ENCODE measurements at regions not wholly inside any gene's neighbourhood (a gene's known extent, or its start where the extent isn't known, plus 50 kb on each side); places are given as distances from the start of the nearest gene placed in this dataset.

GRCh38 chr12:5371631-5372030, 60.3 kb upstream of the NTF3 start:
- TF ChIP-seq CTCF (IDR thresholded peaks at IDR 0.05) (no peak), POLR2A (IDR thresholded peaks at IDR 0.05) (no peak), POLR2AphosphoS5 (IDR thresholded peaks at IDR 0.05) (no peak)
- Histone ChIP-seq H3K36me3 (no peaks in the 10 kb centered on the region), H3K27me3 (replicated peaks; ENCODE audit: insufficient read depth) (no peaks in the 10 kb centered on the region), H3K4me3 (no peak overlapping the region), H3K27ac (no peak overlapping the region), H3K9me3 (no peaks in the 10 kb centered on the region), H3K4me1 (replicated peaks) (no peaks in the 10 kb centered on the region)
- no peak for DNase-seq (ENCODE audit: low spot score)
- intact Hi-C loops (cut with DNase I) = no loop called here
- 79% methylated on average over 3 of the region's 3 CpGs for WGBS

- H3K36me3 ChIP-seq = no peaks in the 10 kb centered on the region
- no peak for TF ChIP-seq CTCF (IDR thresholded peaks at IDR 0.05)
- TF ChIP-seq POLR2AphosphoS5 (IDR thresholded peaks at IDR 0.05) = no peak
- TF ChIP-seq POLR2A (IDR thresholded peaks at IDR 0.05) = no peak
- 100% methylated on average over 1 of the region's 1 CpG for WGBS
- intact Hi-C loops (cut with DNase I) = no loop called here
- no peak for DNase-seq (ENCODE audit: low spot score)
- no peak overlapping the region for H3K4me3 ChIP-seq
- H3K9me3 ChIP-seq = no peaks in the 10 kb centered on the region
- H3K4me1 ChIP-seq (replicated peaks) = no peaks in the 10 kb centered on the region
- no peak overlapping the region for H3K27ac ChIP-seq
- H3K27me3 ChIP-seq (replicated peaks; ENCODE audit: insufficient read depth) = no peaks in the 10 kb centered on the region
Observed at GRCh38 chr12:5374713-5375112, 57.2 kb upstream of the NTF3 start.

- no peaks in the 10 kb centered on the region for H3K27me3 ChIP-seq (replicated peaks; ENCODE audit: insufficient read depth)
- H3K4me3 ChIP-seq = no peak overlapping the region
- no peaks in the 10 kb centered on the region for H3K9me3 ChIP-seq
- DNase-seq (ENCODE audit: low spot score) = no peak
- TF ChIP-seq POLR2A (IDR thresholded peaks at IDR 0.05) (no peak), POLR2AphosphoS5 (IDR thresholded peaks at IDR 0.05) (no peak), CTCF (IDR thresholded peaks at IDR 0.05) (no peak)
- no peak overlapping the region for H3K27ac ChIP-seq
- 83% methylated on average over 5 of the region's 5 CpGs for WGBS
- no peaks in the 10 kb centered on the region for H3K36me3 ChIP-seq
- intact Hi-C loops (cut with DNase I) = no loop called here
- no peaks in the 10 kb centered on the region for H3K4me1 ChIP-seq (replicated peaks)
Observed at GRCh38 chr12:5375547-5376295, 56.2 kb upstream of the NTF3 start.

- DNase-seq (ENCODE audit: low spot score) = peak; percentile 76
- Histone ChIP-seq H3K9me3 (no peaks in the 10 kb centered on the region), H3K27me3 (replicated peaks; ENCODE audit: insufficient read depth) (no peaks in the 10 kb centered on the region), H3K36me3 (no peaks in the 10 kb centered on the region), H3K27ac (no peak overlapping the region), H3K4me1 (replicated peaks) (no peaks in the 10 kb centered on the region), H3K4me3 (no peak overlapping the region)
- WGBS = 35% methylated on average over 5 of the region's 5 CpGs
- TF ChIP-seq CTCF (IDR thresholded peaks at IDR 0.05) (no peak), POLR2AphosphoS5 (IDR thresholded peaks at IDR 0.05) (peak; percentile 69)
- intact Hi-C loops (cut with DNase I) = no loop called here
Observed at GRCh38 chr12:5376591-5377207, 55.2 kb upstream of the NTF3 start.
